ENCODE measurements at regions not wholly inside any gene's neighbourhood (a gene's known extent, or its start where the extent isn't known, plus 50 kb on each side); places are given as distances from the start of the nearest gene placed in this dataset.

DNA sequence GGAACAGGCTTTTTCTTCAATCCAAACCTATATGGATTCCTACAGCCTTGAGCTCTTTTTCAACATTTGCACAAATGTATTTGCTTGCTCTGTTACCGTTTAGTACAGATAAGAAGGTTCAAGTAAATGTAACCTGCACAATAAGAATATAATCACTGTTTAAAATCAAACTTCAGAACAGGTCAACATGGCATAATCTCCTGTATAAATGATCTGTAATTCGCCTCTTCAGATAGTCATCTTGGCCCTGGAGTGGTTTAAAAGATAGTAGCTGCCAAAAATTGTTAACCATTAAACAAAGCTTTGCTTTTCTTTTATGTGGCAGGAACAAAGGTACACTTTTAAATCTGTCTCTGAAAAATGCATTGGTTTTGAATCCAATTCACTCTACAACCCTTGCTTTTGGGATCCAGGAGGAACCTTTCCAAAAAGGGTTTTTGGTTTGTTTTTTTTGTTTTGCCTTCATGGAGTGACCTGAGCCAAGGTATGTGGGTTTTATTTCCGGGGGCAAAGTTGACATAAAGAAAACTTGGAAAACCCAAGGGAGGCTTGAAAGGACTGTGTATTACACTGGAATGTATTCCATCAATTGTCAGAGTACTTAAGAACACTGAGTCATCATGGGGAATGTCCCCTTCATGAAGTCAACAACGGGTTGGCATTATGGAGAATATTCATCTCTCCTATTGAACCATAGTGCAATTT is 210.4 kb upstream of the HCCS start:
- DNase-seq (ENCODE audit: low spot score), result no peak

DNA sequence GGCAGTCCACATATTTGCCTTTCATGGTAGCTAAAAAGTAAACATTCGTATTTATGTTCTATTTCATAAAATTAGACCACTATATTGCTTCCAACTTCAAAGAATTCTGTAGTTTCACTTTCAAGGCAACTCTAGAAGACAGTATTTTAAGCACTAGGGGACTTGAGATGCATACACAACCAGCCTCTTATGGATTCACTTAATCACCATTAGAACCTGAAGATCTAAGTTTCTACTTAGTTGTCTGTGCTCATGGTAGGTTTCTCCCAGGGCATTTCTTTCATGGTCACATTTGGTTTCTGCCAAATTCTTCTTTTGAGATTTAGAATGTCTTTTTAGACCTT is 209.9 kb upstream of the HCCS start:
- no peak for DNase-seq (ENCODE audit: low spot score)

DNA sequence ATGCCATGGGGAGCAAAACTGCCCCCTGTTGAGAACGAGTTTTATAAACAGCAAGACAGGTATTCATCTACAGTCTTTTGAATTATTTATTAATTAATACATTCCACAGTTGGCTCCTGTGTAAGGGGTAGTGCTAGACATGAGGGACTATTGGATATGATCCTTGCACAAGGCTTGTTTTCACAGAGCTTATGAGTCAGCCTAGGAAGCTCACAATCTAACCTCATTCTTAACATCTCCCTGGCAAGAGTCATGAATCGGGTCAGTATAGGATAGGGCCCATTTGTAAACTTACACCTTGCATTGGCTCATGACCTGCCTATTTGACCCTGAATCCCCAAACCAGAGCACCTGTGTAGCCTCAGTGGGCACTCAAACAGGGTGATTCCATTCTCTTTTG is 209.1 kb upstream of the HCCS start:
- no peak for DNase-seq (ENCODE audit: low spot score)

- no peak for DNase-seq (ENCODE audit: low spot score)
Measured at GRCh38 chrX:10903523-10903922, 207.6 kb upstream of the HCCS start.

GRCh38 chrX:10904220-10904619 is 206.9 kb upstream of the HCCS start:
- no peak for DNase-seq (ENCODE audit: low spot score)

GRCh38 chrX:10906866-10907265 is 204.3 kb upstream of the HCCS start:
- no peak for DNase-seq (ENCODE audit: low spot score)

- DNase-seq (ENCODE audit: low spot score), result no peak
Measured at GRCh38 chrX:10922159-10922558, 189.0 kb upstream of the HCCS start.

DNA sequence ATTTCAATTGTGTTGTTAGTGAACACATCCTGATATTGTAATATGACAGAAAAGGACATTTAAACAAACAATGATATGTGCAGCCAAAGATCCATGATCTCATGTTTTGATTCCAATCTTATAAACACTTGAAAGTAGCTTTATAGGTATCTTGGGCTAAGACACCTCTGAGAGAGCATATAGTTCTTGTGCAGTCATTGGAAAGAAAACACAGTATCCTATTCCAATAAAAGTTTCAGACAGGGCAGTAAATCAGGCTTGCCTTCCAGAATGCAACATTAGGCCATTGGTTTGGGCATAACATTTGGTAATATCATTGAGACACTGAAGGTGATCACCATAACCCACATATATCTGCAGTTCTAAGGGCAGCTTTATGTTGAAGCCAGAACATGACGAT is 188.3 kb upstream of the HCCS start:
- no peak for DNase-seq (ENCODE audit: low spot score)

DNA sequence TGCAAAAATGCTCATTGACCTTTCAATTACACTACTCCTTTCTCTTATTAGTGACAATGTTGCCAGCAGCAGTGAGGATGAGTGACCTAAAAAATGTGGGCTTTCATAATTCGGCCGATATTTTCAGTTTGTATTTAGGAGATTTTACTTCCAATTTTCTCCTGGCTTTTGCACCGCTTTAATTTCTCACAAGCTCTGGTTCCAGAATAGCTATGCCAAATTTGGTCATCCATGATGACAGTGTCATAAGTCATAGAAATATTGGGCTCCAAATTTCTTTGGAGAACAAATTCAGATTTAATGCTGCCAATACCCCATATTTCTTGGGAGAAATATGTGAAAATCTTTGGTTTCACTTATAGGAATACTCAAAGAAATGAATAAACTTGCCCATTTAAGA is 187.7 kb upstream of the HCCS start:
- DNase-seq (ENCODE audit: low spot score), result no peak

DNA sequence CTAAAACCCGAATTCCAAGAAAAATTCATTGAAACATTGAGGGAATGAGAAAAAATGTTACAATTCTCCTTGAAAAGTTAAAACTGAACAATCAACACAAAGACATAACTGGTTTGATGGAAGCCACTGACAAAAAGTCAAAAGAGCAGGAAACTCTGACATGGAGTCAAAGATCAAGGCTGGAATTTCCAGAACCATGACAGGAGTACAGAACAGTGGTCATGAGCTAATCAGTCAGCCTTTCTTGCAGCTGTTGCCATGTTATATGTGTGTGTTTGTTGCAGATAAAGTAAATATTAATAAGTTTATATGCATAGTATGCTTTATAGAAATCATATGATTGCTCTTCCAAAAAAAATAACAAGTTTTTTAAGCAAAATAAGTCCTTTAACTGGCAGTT is 184.7 kb upstream of the HCCS start:
- DNase-seq (ENCODE audit: low spot score), result no peak

DNA sequence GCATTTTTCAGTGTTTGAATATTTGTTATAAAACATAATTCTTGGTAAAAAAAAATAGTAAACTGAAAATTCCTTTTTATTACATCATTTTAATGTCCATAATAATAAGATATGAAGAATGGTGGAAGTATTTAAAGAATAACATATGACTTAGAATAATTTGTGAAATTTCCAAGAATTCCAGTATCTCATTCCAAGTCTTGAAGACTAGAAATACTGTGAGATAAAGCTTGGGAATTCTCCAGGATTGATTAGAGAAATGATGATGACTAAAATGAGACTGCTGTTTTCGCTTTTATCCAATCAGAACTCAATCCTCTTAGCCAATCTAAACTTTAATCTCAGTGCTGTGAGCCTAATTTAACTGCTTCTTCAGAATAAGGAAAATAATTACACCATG is 184.2 kb upstream of the HCCS start:
- DNase-seq (ENCODE audit: low spot score), result no peak

DNA sequence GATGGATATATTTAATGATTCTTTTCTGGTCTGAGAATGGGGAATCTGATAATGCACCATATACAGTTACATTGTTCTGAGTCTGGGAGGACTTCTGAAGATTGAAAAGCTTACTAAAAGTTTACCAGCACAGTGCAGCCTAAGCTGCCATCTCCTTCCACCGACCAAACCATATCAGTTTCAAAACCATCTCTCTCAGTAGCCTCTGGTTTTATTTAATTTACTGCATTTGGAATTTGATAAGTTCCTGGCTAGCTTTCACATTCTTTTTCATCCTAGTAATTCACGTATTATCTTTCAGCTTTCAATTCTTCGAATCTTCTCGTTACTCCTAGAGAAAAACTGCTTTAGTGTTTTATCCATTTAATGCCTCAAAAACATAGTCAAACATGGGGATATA is 181.4 kb upstream of the HCCS start:
- DNase-seq (ENCODE audit: low spot score), result no peak

- DNase-seq (ENCODE audit: low spot score), result no peak
Measured at GRCh38 chrX:10930151-10930550, 181.0 kb upstream of the HCCS start.

DNA sequence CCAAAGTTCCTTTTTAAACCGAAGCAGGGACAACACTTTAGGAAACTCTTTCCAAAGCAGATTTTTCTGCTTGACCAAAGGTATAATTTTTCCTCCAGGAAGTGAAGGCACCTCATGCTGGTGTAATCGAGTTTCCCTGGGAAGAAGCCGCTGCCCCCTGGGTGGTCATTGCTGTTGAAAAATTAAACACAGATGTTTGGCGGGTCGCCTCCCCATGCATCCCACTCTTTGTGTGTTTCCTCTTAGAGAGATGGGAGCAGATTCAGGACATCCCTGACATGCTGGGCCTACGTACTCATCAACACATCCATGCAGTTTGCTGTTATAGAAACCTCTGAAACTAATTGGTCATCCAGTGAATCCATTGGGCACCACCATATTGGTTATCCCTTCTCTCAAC is 179.2 kb upstream of the HCCS start:
- peak; percentile 63 for DNase-seq (ENCODE audit: low spot score)

GRCh38 chrX:10932842-10933440 is 178.2 kb upstream of the HCCS start:
- no peak for DNase-seq (ENCODE audit: low spot score)

DNA sequence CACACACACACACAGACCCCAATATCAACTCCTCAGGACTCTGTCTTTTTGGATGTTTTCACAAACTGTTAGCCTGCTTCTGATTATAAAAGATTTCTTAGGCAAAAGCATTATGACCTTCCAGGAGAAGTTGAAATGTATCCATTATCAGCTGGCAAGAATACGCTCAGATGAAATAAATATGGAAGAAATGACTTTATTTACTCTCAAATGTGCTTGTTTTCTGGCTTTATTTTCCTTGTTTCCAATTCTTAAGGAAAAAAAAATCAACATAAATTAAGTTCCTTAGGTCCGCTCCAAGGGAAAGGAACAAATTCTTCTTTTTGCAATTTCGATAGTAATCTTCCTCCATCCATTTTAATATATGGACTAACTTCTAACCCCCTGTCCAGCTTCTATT is 175.6 kb upstream of the HCCS start:
- no peak for DNase-seq (ENCODE audit: low spot score)

DNA sequence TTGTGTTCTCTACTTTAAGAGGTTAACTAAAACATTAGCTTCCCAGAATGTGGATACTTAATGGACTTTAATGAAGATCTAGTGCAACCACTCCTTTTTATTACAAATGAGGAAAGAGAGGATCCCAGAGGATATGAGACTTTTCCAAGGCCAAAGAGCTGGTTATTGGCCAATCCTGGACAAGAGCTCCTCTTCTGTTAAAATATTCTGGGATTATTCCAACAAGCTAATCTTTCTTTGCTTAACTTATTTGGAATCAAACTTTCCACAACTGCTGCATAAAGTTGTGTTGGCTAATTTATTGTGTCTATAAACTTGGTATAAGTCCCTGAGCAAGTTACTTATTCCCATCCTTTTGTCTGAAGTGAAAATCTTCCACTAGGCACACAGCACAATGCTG is 174.2 kb upstream of the HCCS start:
- DNase-seq (ENCODE audit: low spot score), result no peak

DNA sequence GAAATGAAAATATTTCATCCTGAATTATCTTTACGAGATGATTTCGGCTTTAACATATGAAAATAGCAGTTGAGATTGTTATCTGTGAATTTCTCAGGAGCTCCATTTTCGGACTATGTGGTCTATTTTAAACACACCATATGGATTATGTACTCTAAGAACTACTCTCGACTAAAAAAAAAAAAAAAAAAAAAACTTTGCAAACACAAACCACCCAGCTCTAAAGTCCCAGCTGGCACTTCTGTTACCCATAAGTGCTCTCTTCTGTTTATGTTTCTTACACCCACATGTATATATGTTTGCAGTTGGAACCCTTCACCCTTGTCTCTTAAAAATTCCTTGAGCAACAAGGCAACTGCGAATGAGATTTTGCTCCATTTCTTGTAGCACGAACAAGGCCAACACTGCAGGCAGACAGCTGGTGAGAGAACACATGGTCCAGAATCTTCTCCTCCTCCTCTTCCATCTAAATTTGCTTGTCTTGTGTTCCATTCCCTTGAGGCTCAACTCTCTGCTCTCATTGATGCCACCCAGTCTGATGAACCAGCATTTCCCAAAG is 172.7 kb upstream of the HCCS start:
- DNase-seq (ENCODE audit: low spot score), result no peak

DNA sequence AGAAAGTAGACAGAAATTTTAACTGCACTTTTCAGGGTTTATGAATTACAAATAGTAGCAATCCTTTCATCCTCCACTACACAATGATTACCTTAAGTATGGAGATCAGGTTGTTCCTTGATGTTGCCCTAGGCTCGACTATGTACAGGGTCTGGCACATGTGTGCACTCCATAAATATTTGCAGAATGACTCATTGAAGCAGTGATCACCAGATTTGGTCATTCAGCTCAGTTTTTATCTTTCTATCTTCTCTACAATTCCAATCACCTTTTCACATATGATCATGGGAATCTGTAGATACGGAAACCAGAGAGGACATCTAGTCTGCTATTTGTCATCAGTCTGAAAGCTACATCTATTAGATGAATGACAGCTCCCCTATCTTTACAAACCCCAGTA is 171.7 kb upstream of the HCCS start:
- DNase-seq (ENCODE audit: low spot score), result no peak

GRCh38 chrX:10944136-10944885 is 166.8 kb upstream of the HCCS start:
- DNase-seq (ENCODE audit: low spot score), result no peak

- DNase-seq (ENCODE audit: low spot score), result peak; percentile 64
Measured at GRCh38 chrX:10945498-10945897, 165.6 kb upstream of the HCCS start.

DNA sequence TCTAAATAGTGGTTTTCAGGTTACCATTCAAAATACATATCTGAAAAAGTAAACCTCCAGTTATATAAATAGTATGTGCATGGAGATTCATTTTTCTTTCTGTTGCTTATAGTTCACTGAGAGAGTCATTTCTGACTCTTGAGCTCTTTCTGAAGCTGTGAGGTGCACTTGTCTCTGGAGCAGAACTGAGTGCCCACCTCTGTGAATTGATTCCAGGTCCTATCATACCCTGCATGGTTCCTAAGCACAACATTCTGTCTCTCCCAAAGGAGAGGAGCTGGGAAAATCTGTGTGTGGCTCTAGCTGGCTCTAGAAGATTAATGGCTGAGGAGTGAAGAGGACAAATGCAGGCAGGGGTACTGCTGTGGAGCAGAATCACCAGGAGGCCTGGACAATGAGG is 161.6 kb upstream of the HCCS start:
- no peak for DNase-seq (ENCODE audit: low spot score)

- DNase-seq (ENCODE audit: low spot score), result no peak
Measured at GRCh38 chrX:10952619-10953018, 158.5 kb upstream of the HCCS start.
